ENCODE measurements at regions not wholly inside any gene's neighbourhood (a gene's known extent, or its start where the extent isn't known, plus 50 kb on each side); places are given as distances from the start of the nearest gene placed in this dataset.

DNA sequence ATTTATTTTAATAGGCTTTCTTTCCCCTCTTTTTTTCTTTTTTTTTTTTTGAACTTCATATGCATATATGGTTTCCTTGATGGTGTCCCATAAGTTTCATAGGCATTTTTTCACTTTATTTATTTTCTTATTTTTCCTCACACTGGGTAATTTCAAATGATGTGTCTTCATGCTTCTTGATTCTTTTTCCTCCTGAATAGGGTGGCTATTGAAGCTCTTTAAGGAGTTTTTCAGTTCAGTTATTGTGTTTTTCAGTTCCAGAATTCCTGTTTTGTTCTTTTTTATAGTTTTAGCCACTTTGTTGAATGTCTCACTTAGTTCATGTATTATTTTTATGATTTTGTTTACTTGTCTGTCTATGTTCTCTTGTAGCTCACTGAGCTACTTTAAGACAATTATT lies 273.2 kb downstream of the NFKBIZ start:
- TF ChIP-seq, protein P1, sequence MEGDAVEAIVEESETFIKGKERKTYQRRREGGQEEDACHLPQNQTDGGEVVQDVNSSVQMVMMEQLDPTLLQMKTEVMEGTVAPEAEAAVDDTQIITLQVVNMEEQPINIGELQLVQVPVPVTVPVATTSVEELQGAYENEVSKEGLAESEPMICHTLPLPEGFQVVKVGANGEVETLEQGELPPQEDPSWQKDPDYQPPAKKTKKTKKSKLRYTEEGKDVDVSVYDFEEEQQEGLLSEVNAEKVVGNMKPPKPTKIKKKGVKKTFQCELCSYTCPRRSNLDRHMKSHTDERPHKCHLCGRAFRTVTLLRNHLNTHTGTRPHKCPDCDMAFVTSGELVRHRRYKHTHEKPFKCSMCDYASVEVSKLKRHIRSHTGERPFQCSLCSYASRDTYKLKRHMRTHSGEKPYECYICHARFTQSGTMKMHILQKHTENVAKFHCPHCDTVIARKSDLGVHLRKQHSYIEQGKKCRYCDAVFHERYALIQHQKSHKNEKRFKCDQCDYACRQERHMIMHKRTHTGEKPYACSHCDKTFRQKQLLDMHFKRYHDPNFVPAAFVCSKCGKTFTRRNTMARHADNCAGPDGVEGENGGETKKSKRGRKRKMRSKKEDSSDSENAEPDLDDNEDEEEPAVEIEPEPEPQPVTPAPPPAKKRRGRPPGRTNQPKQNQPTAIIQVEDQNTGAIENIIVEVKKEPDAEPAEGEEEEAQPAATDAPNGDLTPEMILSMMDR (IDR thresholded peaks at IDR 0.05): no peak
- TF ChIP-seq EZH2 (IDR thresholded peaks at IDR 0.05; ENCODE audit: borderline replicate concordance, insufficient read depth, low read depth, low read length, poor library complexity, severe bottlenecking): no peak
- intact Hi-C loops (cut with micrococcal nuclease): no loop called here
- no peaks in the 10 kb centered on the region for H3K36me3 ChIP-seq (replicated peaks in 1 of 2; ENCODE audit: control extremely low read depth in 1 of 2, control insufficient read depth in 1 of 2, extremely low read depth in 1 of 2, insufficient read depth in 2 of 2, low read length in 1 of 2)
- ChIA-PET POLR2A (no interaction called here), CTCF (no interaction called here)
- H3K27ac Mint-ChIP-seq: no peak overlapping the region
- H3K27me3 Mint-ChIP-seq: no peaks in the 10 kb centered on the region
- H3K4me3 Mint-ChIP-seq: no peak overlapping the region
- peaks cover 1 to 16% (median 10%) of the 10 kb centered on the region in 3 donors for H3K9me3 ChIP-seq (ENCODE audit: control extremely low read depth in 1 of 3, control insufficient read depth in 2 of 3, insufficient read depth in 1 of 3, low read length in 2 of 3)
- no peak overlapping the region for H2AFZ ChIP-seq (ENCODE audit: insufficient read depth, low read depth, low read length, poor library complexity, severe bottlenecking)
- H3K27me3 ChIP-seq (replicated peaks in 1 of 4; ENCODE audit: control extremely low read depth in 1 of 4, control insufficient read depth in 3 of 4, insufficient read depth in 4 of 4, low read length in 3 of 4): no peaks in the 10 kb centered on the region
- no peaks in the 10 kb centered on the region for H3K4me1 Mint-ChIP-seq
- DNase-seq (no peak), ATAC-seq (ENCODE audit: low read depth) (no peak)
- H3K4me1 ChIP-seq (ENCODE audit: control insufficient read depth in 2 of 2, insufficient read depth in 2 of 2, low read length in 2 of 2): no peaks in the 10 kb centered on the region
- H3K4me3 ChIP-seq (ENCODE audit: control extremely low read depth in 1 of 5, extremely low read depth in 1 of 5, insufficient read depth in 1 of 5, low read depth in 2 of 5, low read length in 4 of 5): no peak overlapping the region
- no peak overlapping the region for H3K4me2 ChIP-seq (replicated peaks; ENCODE audit: low read depth, low read length, poor library complexity, severe bottlenecking)
- H3K9me3 Mint-ChIP-seq (ENCODE audit: insufficient read depth): peaks cover 10% of the 10 kb centered on the region
- no peaks in the 10 kb centered on the region for H4K20me1 ChIP-seq (ENCODE audit: control insufficient read depth, insufficient read depth, low read length, poor library complexity, severe bottlenecking)
- no peaks in the 10 kb centered on the region for H3K79me2 ChIP-seq (ENCODE audit: control insufficient read depth, insufficient read depth, low read length)
- H3K9ac ChIP-seq (ENCODE audit: low read length): no peak overlapping the region
- no peak overlapping the region for H3K27ac ChIP-seq (ENCODE audit: low read length in 2 of 2)

GRCh38 chr3:102123590-102124190 lies 274.4 kb downstream of the NFKBIZ start:
- Histone ChIP-seq H2AFZ (ENCODE audit: insufficient read depth, low read depth, low read length, poor library complexity, severe bottlenecking) (no peak overlapping the region), H3K4me2 (replicated peaks; ENCODE audit: low read depth, low read length, poor library complexity, severe bottlenecking) (no peak overlapping the region), H3K27me3 (replicated peaks in 1 of 4; ENCODE audit: control extremely low read depth in 1 of 4, control insufficient read depth in 3 of 4, insufficient read depth in 4 of 4, low read length in 3 of 4) (no peaks in the 10 kb centered on the region), H3K4me1 (ENCODE audit: control insufficient read depth in 2 of 2, insufficient read depth in 2 of 2, low read length in 2 of 2) (no peaks in the 10 kb centered on the region), H4K20me1 (ENCODE audit: control insufficient read depth, insufficient read depth, low read length, poor library complexity, severe bottlenecking) (no peaks in the 10 kb centered on the region), H3K9ac (ENCODE audit: low read length) (no peak overlapping the region), H3K9me3 (ENCODE audit: control extremely low read depth in 1 of 3, control insufficient read depth in 2 of 3, insufficient read depth in 1 of 3, low read length in 2 of 3) (peaks cover 1 to 16% (median 10%) of the 10 kb centered on the region in 3 donors), H3K27ac (ENCODE audit: low read length in 2 of 2) (no peak overlapping the region), H3K4me3 (ENCODE audit: control extremely low read depth in 1 of 5, extremely low read depth in 1 of 5, insufficient read depth in 1 of 5, low read depth in 2 of 5, low read length in 4 of 5) (no peak overlapping the region), H3K79me2 (ENCODE audit: control insufficient read depth, insufficient read depth, low read length) (no peaks in the 10 kb centered on the region), H3K36me3 (replicated peaks in 1 of 2; ENCODE audit: control extremely low read depth in 1 of 2, control insufficient read depth in 1 of 2, extremely low read depth in 1 of 2, insufficient read depth in 2 of 2, low read length in 1 of 2) (no peaks in the 10 kb centered on the region)
- WGBS (ENCODE audit: insufficient coverage): 33% methylated on average over 1 of the region's 2 CpGs
- no peak for ATAC-seq (ENCODE audit: low read depth)
- DNase-seq: no peak
- no peak for TF ChIP-seq EZH2 (IDR thresholded peaks at IDR 0.05; ENCODE audit: borderline replicate concordance, insufficient read depth, low read depth, low read length, poor library complexity, severe bottlenecking)
- TF ChIP-seq, protein P1 (IDR thresholded peaks at IDR 0.05): no peak
- ChIA-PET POLR2A (no interaction called here), CTCF (no interaction called here)
- Mint-ChIP-seq H3K9me3 (ENCODE audit: insufficient read depth) (peaks cover 10% of the 10 kb centered on the region), H3K27me3 (no peaks in the 10 kb centered on the region), H3K27ac (no peak overlapping the region), H3K4me3 (no peak overlapping the region), H3K4me1 (no peaks in the 10 kb centered on the region)
- intact Hi-C loops (cut with micrococcal nuclease): no loop called here

Measured in B cell (primary cell).